Ramos (cell line): ENCODE measurements at regions not wholly inside any gene's neighbourhood (a gene's known extent, or its start where the extent isn't known, plus 50 kb on each side); places are given as distances from the start of the nearest gene placed in this dataset.

ENCODE experiments used
- in situ Hi-C: fragments of 300-500 bp; cut with MboI; formaldehyde crosslinking; loops from one replicate; pipeline ENCODE4 v1.14.3; 2022; ENCODE audit warnings: low sequenced_read_pairs; ENCODE audit not compliant: unreplicated experiment

DNA sequence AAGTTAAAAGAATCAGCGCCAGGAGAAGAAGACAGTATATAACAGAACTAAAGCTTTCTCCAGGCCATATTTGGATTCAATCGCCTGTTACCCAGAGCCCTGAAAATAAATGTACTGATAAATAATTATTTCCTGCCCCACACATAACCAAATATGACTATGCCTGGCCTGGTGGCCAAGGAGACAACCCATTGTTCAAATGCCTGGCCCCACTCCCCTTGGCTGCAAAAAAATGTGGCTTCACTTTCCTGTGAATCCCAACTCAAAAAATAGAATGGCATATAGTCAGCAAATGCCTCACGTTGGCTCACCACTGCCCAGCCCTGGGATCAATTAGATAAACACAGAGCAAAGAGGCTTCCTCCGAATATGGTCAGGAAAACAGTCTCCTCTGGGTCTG is 472.1 kb downstream of the BCL11B start:
- in situ Hi-C loops = no loop called here

GRCh38 chr14:98802044-98802443 is 470.0 kb downstream of the BCL11B start:
- in situ Hi-C loops = no loop called here

DNA sequence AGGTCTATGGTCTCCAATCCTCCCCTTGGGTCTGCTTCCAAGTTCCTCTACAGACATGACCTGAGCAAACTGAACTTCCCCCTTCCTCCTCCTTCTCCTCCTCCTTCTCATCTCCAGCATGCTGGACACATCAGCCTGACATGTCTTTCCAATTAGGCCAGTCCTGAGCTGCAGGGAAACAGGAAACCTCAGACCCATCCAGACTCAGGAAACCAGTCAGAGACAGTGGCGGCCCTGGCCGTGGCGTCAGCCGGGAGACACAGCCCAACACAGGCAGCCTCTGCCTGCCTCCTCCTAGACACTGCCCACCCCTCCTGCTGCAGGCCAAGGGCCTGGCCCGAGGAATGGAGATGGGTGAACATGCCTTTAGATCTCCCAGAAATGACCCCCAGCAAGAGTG is 468.8 kb downstream of the BCL11B start:
- in situ Hi-C loops = no loop called here

DNA sequence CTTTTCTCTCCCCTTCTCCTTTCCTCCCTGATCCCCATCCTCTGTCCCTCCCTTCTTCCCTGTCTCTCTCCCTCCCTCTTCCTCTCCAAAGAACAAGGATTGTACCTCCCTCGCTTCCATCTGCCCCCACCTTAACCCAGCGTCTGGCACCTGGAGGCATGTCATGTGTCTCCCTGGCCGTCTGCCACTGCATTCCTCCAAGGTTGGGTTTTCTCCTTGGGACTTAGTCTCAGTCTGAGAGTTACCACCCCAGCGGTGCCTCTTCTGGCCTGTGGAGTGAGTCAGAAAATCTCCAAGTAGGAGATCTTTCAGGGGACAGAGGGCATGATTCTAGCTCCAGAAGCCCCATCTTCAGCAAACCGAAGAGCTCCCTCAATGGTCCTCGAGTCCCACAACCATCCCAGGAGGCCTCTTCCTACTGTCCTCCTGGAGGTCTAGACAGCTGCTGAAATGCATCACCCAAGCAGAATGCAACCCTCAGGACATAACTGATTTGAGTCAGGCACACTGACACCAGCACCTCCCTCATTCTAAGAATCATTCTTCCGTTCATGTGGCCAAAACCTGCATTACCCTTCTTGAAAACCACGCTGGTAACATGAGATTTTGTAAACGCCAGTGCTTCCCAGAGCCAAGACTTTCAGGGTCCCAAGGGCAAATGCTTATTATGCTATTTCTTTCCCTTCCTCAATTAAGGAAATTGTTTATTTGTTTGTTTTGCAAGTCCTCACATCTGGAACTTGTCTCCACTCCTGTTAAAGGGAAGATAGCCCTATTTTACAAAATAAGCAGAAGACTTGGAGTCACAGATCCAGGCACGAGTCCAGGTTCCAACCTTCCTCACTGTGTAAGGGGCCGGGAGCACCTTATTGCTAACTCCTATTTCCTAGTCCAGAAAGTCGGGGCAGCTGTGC is 463.2 kb downstream of the BCL11B start:
- in situ Hi-C loops = no loop called here

- in situ Hi-C loops = no loop called here
These were observed 455.8 kb downstream of the BCL11B start for GRCh38 chr14:98816195-98816594.

DNA sequence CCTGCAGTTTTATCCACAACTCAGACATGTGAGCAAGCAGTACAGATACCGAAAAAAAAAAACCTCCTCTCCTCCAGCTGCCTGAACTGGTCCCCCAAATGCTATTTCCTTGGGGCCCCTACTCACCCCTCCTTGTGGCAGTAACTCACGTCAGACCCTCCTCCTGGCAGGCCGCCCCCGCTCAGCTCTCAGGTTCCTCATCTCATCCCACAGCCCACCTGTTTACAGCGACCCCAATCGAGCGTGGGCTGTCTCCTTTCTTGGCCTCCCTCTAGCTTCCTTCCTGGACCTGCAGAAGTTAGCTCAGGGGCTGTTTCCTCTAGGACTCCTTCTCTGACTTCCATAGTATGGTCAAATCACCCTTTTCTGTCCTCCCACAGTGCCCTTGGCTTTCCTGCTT is 455.3 kb downstream of the BCL11B start:
- in situ Hi-C loops = no loop called here

DNA sequence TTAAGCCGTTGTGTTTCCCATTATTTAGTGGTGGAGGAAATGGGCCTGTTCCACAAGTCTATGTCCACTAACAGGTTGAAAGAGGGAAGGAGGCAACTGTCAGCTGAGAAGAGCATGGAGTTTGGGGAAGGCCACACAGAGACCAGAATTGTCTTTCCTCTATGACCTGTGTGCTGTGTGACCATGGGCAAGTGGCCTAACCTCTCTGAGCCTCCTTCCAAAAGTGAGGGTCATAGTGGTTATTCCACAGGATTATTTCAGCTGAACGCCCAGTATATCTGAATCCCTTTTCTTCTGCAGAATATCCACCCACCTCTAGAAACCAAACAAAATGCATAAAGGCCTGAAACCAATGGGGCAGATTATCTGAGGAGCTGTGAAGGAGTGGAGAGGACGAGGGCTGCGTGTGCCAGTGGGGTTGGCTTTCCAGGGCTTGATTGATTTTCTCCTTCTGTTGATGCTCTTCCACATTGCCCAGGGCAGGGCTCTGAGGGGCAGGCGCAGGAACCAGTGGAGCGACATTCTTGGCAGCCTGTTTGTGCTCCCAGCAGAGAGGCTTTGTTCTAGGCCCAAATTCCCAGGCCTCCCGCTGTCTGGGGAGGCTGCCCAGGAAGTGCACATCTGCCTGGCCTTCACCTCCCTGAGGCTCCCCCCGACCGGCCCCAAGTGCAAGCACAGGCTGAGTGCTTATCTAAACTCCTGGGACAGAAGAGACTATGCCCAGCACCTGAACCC is 452.7 kb downstream of the BCL11B start:
- in situ Hi-C loops = no loop called here

DNA sequence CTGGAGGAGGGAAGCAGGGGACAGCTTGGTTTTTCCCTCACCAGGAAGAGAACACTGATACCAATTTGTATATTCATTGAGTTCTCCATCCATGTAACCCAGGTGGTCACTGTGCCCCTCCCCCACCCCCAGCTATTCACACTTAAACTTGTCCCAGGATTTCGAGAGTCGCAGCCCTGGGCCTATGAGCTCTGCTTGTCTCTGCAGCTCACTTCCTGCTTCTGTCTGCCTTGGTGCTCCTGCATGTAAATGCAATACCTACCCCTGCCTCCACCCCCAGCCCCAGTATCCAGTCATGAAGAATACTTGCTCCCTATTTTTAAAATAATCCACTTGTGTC is 452.2 kb downstream of the BCL11B start:
- in situ Hi-C loops = no loop called here

- in situ Hi-C loops = no loop called here
These were observed 449.1 kb downstream of the BCL11B start for GRCh38 chr14:98822917-98823316.

- in situ Hi-C loops = no loop called here
These were observed 445.4 kb downstream of the BCL11B start for GRCh38 chr14:98826618-98827017.

DNA sequence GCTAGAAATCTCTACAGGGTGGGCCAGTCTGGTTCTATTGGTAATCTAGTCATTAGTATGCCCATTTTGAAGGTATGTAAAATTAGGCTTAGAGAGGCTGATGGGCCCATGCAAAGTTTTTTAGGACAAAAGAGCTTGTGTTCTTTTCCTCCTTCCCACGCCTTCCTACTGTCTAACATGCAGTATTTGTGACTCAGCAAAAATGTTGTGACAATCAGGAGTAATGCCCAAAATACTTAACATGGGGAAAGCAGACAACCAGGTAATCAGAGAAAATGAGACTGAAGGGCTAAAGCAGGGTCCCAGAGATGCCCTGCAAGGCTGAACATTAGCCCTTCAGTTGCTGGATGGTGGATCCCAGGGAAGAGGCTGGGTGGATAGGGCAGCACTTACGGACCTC is 437.9 kb downstream of the BCL11B start:
- in situ Hi-C loops = no loop called here

DNA sequence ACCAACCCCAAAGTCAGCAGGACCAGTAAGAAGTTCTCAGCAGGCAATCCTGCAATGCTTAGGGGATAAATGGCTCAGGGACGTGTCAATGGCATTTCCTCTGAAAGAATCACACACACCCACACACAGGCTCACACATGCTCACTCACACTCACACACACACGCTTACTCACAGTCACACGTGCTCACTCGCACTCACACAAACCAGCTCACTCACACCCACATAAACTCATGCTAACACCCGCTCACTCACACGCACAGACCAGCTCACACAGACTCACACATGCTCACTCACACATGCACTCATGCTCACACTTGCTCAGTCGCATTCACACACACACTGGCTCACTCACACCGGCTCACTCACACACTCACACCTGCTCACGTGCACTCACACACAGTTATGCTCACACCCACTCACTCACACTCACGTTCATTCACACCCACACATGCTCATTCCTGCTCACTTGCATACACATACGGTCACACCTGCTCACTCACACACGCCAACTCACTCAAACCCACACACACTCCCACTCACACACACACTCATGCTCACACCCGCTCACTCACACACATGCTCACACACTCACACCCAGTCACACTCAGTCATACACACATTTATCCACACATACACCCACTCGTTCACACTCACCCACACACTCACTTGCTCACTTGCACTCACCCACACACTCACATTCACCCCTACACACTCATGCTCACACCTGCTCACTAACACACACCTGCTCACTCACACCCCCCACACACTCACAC is 436.8 kb downstream of the BCL11B start:
- in situ Hi-C loops = no loop called here

DNA sequence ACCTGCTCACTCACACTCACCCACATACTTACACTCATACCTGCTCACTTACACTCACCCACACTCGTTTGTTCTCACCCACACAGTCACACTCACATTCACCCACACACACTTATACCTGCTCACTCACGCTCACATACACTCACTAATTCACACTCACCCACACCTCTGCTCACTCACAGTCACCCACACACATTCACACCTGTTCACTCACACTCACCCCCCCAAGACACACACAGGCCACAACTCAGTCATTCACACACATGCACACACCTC is 436.2 kb downstream of the BCL11B start:
- in situ Hi-C loops = no loop called here

DNA sequence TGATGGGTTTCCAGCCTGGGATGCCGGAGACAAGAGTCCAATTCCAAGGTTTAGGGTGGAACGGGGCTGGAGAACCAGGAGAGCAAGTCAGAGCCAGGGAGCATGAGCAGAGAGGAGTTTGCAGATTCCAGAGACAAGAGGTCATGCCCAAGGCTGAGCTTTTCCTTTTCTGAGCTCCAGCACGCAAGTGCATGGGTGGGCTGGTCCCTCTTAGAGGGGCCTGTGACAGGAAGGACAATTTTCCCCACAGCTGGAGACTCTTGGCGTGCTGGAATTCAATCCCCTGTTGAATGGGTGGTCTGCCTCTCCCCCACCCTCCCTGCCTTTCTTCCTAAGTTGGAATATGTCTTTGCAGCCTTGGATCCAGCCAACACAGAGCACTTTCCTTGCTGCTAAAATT is 431.9 kb downstream of the BCL11B start:
- in situ Hi-C loops = no loop called here

DNA sequence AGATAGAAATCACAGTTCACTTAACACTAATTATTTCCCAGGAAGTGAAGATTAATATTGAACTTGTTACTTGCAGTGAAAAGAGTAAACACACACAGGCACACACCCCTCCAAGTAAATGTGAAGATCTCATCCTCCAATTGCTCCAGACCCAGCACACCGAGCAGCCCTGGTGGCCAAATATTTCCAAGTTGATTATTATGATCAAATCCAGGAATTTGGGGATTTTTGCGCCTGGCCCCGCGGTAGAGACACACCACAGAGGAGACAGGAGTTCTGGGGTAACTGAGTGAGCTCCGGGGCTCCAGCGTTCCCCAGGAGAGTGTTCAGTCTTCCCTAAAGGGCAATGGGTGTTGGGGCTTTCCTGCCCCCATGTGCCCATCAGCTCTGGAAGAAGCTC is 431.5 kb downstream of the BCL11B start:
- in situ Hi-C loops = no loop called here

- in situ Hi-C loops = no loop called here
These were observed 427.5 kb downstream of the BCL11B start for GRCh38 chr14:98844456-98844855.

DNA sequence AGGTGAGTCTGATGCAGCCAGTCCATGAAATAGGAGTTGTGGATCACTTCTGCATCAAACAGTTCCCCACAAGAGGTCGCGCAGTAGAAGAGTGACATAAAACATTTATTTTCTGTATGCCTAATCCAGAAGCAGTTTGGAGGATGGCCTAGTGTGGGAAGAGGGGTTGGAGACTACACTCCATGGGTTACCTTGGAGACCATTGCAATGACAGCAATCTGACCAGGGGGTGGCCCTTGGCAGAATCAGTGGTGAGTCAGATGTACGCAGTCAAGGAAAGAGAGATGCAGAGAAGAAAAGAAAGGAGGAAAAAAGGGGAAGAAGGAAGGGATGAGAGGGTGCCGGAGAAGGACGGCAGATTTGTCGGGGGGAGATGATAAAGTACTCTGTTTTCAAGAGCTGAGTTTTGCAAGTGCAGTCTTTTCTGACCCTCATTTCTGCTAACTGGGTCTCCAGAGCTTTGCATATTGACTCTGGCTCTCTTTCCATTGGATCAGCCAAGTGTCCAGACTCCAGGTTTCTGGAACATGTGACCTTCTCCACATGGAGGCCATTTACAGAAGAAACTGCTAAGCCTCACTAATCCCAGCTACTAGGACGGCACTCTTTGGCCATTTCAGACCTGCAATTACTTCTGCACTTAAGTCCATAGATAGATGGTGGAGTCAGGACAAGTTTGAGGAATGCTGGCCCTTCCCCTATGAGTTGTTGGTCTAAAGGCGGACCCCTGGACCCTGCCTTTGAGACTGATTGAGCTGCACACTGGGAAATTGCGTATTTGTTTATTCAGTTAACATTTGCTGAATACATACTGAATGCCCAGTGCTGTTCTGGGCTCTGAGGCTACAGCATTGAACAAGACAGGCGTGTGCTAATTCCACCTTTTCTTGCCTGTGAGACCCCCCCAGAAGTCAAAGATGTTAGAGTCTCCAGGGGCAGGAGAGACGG is 424.2 kb downstream of the BCL11B start:
- in situ Hi-C loops = no loop called here

GRCh38 chr14:98853063-98853729 is 418.8 kb downstream of the BCL11B start:
- in situ Hi-C loops = no loop called here

DNA sequence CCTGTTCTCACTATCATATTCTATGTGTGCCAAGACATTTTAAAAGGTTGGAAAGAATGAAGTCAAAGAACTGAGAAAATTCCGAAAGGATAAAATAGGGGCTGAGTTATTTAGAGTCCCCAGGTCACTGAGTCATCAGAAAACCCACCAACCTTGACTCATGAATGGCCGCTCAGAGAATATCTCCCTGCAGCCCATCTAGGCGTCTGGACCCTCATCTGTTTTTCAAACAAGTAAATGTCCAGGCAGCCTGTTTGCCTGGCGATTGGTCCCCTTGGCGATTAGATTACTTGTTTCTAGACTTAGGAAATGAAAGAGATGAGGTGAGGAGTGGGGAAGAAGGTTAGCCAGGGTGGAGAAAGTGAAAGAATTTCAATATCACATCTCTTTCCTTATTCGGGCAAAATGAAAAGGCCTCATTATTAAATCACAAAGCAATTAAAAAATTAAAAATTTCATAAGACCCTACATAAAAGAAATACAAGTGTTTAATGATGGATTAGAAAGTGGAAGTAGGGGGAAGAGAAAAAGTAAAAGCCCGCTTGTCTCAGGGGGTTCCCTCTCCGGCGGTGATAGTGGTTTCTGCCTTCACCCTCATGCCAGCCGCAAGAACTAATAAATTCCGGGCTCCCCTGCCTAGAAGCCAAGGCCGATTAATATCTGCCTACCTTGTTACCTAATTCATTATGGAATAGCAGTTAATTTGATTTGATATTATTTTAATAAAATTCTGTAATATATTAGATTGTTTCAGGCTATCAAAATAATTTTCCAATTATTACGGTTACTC is 415.9 kb downstream of the BCL11B start:
- in situ Hi-C loops = no loop called here
